ELR (cell line): ENCODE measurements at regions not wholly inside any gene's neighbourhood (a gene's known extent, or its start where the extent isn't known, plus 50 kb on each side); places are given as distances from the start of the nearest gene placed in this dataset.

ENCODE experiments used
- DNase-seq: peaks from one replicate; pipeline ENCODE4 v3.0.0-alpha.2; 2015; ENCODE audit warnings: low read depth

- no peak for DNase-seq
Measured at GRCh38 chr20:61125546-61126180, 126.4 kb upstream of the CDH4 start.

- no peak for DNase-seq
Measured at GRCh38 chr20:61126369-61127195, 125.5 kb upstream of the CDH4 start.

- peak; percentile 93 for DNase-seq
Measured at GRCh38 chr20:61127311-61128039, 124.6 kb upstream of the CDH4 start.

- no peak for DNase-seq
Measured at GRCh38 chr20:61128701-61129269, 123.3 kb upstream of the CDH4 start.

GRCh38 chr20:61129311-61129710, 122.8 kb upstream of the CDH4 start:
- DNase-seq, result no peak

GRCh38 chr20:61130156-61130555, 121.9 kb upstream of the CDH4 start:
- DNase-seq, result no peak

- DNase-seq, result no peak
Measured at GRCh38 chr20:61131944-61132343, 120.1 kb upstream of the CDH4 start.

- no peak for DNase-seq
Measured at GRCh38 chr20:61133611-61134010, 118.5 kb upstream of the CDH4 start.

- DNase-seq, result no peak
Measured at GRCh38 chr20:61134296-61135030, 117.6 kb upstream of the CDH4 start.

- DNase-seq, result no peak
Measured at GRCh38 chr20:61135266-61135665, 116.8 kb upstream of the CDH4 start.

GRCh38 chr20:61135968-61136367, 116.1 kb upstream of the CDH4 start:
- no peak for DNase-seq

GRCh38 chr20:61138566-61138965, 113.5 kb upstream of the CDH4 start:
- DNase-seq, result no peak

- no peak for DNase-seq
Measured at GRCh38 chr20:61139031-61139430, 113.0 kb upstream of the CDH4 start.

- DNase-seq, result no peak
Measured at GRCh38 chr20:61140576-61140975, 111.5 kb upstream of the CDH4 start.

- no peak for DNase-seq
Measured at GRCh38 chr20:61146023-61146422, 106.0 kb upstream of the CDH4 start.

- no peak for DNase-seq
Measured at GRCh38 chr20:61149636-61150035, 102.4 kb upstream of the CDH4 start.

GRCh38 chr20:61157301-61157700, 94.8 kb upstream of the CDH4 start:
- no peak for DNase-seq

- no peak for DNase-seq
Measured at GRCh38 chr20:61159957-61160686, 91.9 kb upstream of the CDH4 start.

- peak; percentile 40 for DNase-seq
Measured at GRCh38 chr20:61161726-61162390, 90.2 kb upstream of the CDH4 start.

- no peak for DNase-seq
Measured at GRCh38 chr20:61162451-61162850, 89.6 kb upstream of the CDH4 start.

GRCh38 chr20:61163031-61163430, 89.0 kb upstream of the CDH4 start:
- no peak for DNase-seq
